ENCODE measurements at regions not wholly inside any gene's neighbourhood (a gene's known extent, or its start where the extent isn't known, plus 50 kb on each side); places are given as distances from the start of the nearest gene placed in this dataset.

GRCh38 chr7:89648509-89648908 is 505.8 kb upstream of the STEAP1 start:
- H3K4me2 ChIP-seq (ENCODE audit: unreplicated experiment), result no peak overlapping the region
- no peaks in the 10 kb centered on the region for H3K9me2 ChIP-seq (ENCODE audit: insufficient read depth)
- TF ChIP-seq EZH2phosphoT487 (IDR thresholded peaks at IDR 0.05; ENCODE audit: insufficient read depth, low read depth) (no peak), EZH2 (IDR thresholded peaks at IDR 0.05; ENCODE audit: insufficient read depth, poor library complexity, severe bottlenecking) (no peak)
- in situ Hi-C loops (cut with MboI), result no loop called here
- H3K4me1 ChIP-seq (ENCODE audit: insufficient read depth), result no peaks in the 10 kb centered on the region
- H3K27me3 ChIP-seq (replicated peaks; ENCODE audit: insufficient read depth), result no peaks in the 10 kb centered on the region
- H3K9ac ChIP-seq, result no peak overlapping the region
- no peaks in the 10 kb centered on the region for H3F3A ChIP-seq (ENCODE audit: insufficient read depth)
- H3K27ac ChIP-seq, result no peak overlapping the region
- 37 to 40% methylated on average over 3 of the region's 3 CpGs for WGBS, 2 experiments (ENCODE audit: low coverage in 1 of 2, low lambda C conversion rate in 2 of 2, missing lambda C conversion rate in 2 of 2)
- no peaks in the 10 kb centered on the region for H3K36me3 ChIP-seq (ENCODE audit: low read depth)
- no peaks in the 10 kb centered on the region for H4K20me1 ChIP-seq (ENCODE audit: insufficient read depth)
- no peak overlapping the region for H2AFZ ChIP-seq
- DNase-seq, result no peak
- H3K4me3 ChIP-seq, result no peak overlapping the region
- H3K9me3 ChIP-seq (ENCODE audit: low read depth), result no peaks in the 10 kb centered on the region
- H3K79me2 ChIP-seq (ENCODE audit: insufficient read depth), result no peaks in the 10 kb centered on the region

GRCh38 chr7:89655946-89656345 is 498.3 kb upstream of the STEAP1 start:
- Histone ChIP-seq H3K9ac (no peak overlapping the region), H4K20me1 (ENCODE audit: insufficient read depth) (no peaks in the 10 kb centered on the region), H3K36me3 (ENCODE audit: low read depth) (no peaks in the 10 kb centered on the region), H3K4me1 (ENCODE audit: insufficient read depth) (no peaks in the 10 kb centered on the region), H3F3A (ENCODE audit: insufficient read depth) (no peaks in the 10 kb centered on the region), H3K27ac (no peak overlapping the region), H3K27me3 (replicated peaks; ENCODE audit: insufficient read depth) (no peaks in the 10 kb centered on the region), H3K79me2 (ENCODE audit: insufficient read depth) (no peaks in the 10 kb centered on the region), H3K4me2 (ENCODE audit: unreplicated experiment) (no peak overlapping the region), H2AFZ (no peak overlapping the region), H3K9me2 (ENCODE audit: insufficient read depth) (no peaks in the 10 kb centered on the region), H3K4me3 (no peak overlapping the region), H3K9me3 (ENCODE audit: low read depth) (no peaks in the 10 kb centered on the region)
- in situ Hi-C loops (cut with MboI), result no loop called here
- WGBS, 2 experiments (ENCODE audit: low coverage in 1 of 2, low lambda C conversion rate in 2 of 2, missing lambda C conversion rate in 2 of 2), result 26 to 32% methylated on average over 1 of the region's 1 CpG
- TF ChIP-seq EZH2 (IDR thresholded peaks at IDR 0.05; ENCODE audit: insufficient read depth, poor library complexity, severe bottlenecking) (no peak), EZH2phosphoT487 (IDR thresholded peaks at IDR 0.05; ENCODE audit: insufficient read depth, low read depth) (no peak)
- DNase-seq, result no peak

GRCh38 chr7:89661876-89662275 is 492.4 kb upstream of the STEAP1 start:
- TF ChIP-seq EZH2phosphoT487 (IDR thresholded peaks at IDR 0.05; ENCODE audit: insufficient read depth, low read depth), result no peak
- TF ChIP-seq EZH2 (IDR thresholded peaks at IDR 0.05; ENCODE audit: insufficient read depth, poor library complexity, severe bottlenecking), result no peak
- 64 to 68% methylated on average over 2 of the region's 2 CpGs for WGBS, 2 experiments (ENCODE audit: low coverage in 1 of 2, low lambda C conversion rate in 2 of 2, missing lambda C conversion rate in 2 of 2)

GRCh38 chr7:89666136-89666835 is 488.0 kb upstream of the STEAP1 start:
- no peak overlapping the region for H2AFZ ChIP-seq
- no peak overlapping the region for H3K4me2 ChIP-seq (ENCODE audit: unreplicated experiment)
- H4K20me1 ChIP-seq (ENCODE audit: insufficient read depth), result no peaks in the 10 kb centered on the region
- no peak overlapping the region for H3K27ac ChIP-seq
- no peak overlapping the region for H3K4me3 ChIP-seq
- no peaks in the 10 kb centered on the region for H3K36me3 ChIP-seq (ENCODE audit: low read depth)
- no peaks in the 10 kb centered on the region for H3K79me2 ChIP-seq (ENCODE audit: insufficient read depth)
- WGBS, 2 experiments (ENCODE audit: low coverage in 1 of 2, low lambda C conversion rate in 2 of 2, missing lambda C conversion rate in 2 of 2), result 3 to 7% methylated on average over 4 of the region's 4 CpGs
- no peaks in the 10 kb centered on the region for H3K4me1 ChIP-seq (ENCODE audit: insufficient read depth)
- no peak overlapping the region for H3K9ac ChIP-seq
- H3K9me3 ChIP-seq (ENCODE audit: low read depth), result no peaks in the 10 kb centered on the region
- peak; percentile 25 for DNase-seq
- in situ Hi-C loops (cut with MboI), result no loop called here
- no peaks in the 10 kb centered on the region for H3K27me3 ChIP-seq (replicated peaks; ENCODE audit: insufficient read depth)
- H3F3A ChIP-seq (ENCODE audit: insufficient read depth), result no peaks in the 10 kb centered on the region
- TF ChIP-seq EZH2phosphoT487 (IDR thresholded peaks at IDR 0.05; ENCODE audit: insufficient read depth, low read depth) (no peak), EZH2 (IDR thresholded peaks at IDR 0.05; ENCODE audit: insufficient read depth, poor library complexity, severe bottlenecking) (no peak)
- H3K9me2 ChIP-seq (ENCODE audit: insufficient read depth), result no peaks in the 10 kb centered on the region

More at GRCh38 chr7:89661876-89662275, 492.4 kb upstream of the STEAP1 start:
- Histone ChIP-seq H3K27ac (no peak overlapping the region), H2AFZ (no peak overlapping the region), H3K27me3 (replicated peaks; ENCODE audit: insufficient read depth) (no peaks in the 10 kb centered on the region), H3K4me1 (ENCODE audit: insufficient read depth) (no peaks in the 10 kb centered on the region), H3K4me2 (ENCODE audit: unreplicated experiment) (no peak overlapping the region), H3F3A (ENCODE audit: insufficient read depth) (no peaks in the 10 kb centered on the region), H3K9me3 (ENCODE audit: low read depth) (no peaks in the 10 kb centered on the region), H3K79me2 (ENCODE audit: insufficient read depth) (no peaks in the 10 kb centered on the region), H3K36me3 (ENCODE audit: low read depth) (no peaks in the 10 kb centered on the region), H4K20me1 (ENCODE audit: insufficient read depth) (no peaks in the 10 kb centered on the region), H3K9me2 (ENCODE audit: insufficient read depth) (no peaks in the 10 kb centered on the region), H3K9ac (no peak overlapping the region), H3K4me3 (no peak overlapping the region)
- no peak for DNase-seq
- in situ Hi-C loops (cut with MboI), result no loop called here

Measured in GM23248 (cell line).